ENCODE measurements at regions not wholly inside any gene's neighbourhood (a gene's known extent, or its start where the extent isn't known, plus 50 kb on each side); places are given as distances from the start of the nearest gene placed in this dataset.

DNA sequence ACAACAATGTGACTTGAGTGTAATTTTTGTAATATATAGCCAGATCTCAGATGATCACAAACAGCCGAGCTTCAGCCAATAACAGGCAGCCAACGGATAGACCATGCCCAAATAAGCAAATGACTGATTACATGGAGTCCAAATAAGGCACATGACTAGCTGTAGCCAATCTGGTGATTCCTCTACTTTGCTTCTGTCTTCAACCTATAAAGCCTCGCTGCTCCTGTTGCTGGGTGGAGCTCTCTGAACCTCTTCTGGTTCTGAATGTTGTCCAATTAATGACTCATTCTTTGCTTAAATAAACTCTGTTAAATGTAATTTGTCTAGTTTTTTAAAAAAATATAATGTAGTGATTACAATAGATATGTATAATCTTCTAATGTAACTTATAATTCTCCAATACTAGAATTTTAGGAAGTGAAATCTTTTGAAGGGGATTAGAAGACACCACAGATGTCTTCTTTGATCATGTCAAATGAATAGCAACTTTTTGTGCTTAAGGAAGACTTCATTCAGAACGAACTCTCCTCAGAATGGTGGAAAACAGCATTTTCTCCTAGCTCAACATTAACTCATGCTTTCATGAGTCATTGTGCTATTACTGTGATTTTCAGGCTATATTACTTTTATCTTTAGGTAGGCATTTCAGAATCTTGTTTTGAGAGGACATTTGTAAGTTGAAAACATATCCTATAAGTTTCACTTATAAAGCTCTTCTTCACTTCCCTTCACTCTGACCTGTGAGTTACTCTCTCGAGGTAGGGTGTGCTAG lies 857.8 kb upstream of the B3GALT2 start:
- H3K27ac ChIP-seq, result no peak overlapping the region
- 71 to 86% methylated on average over 5 of the region's 5 CpGs for WGBS, 2 donors
- H3K4me1 ChIP-seq, result no peaks in the 10 kb centered on the region
- H3K9me3 ChIP-seq, result no peaks in the 10 kb centered on the region
- intact Hi-C loops (cut with DNase I), result no loop called here
- no peak for DNase-seq
- no peaks in the 10 kb centered on the region for H3K36me3 ChIP-seq
- TF ChIP-seq POLR2A (IDR thresholded peaks at IDR 0.05), result no peak
- TF ChIP-seq, protein P1, sequence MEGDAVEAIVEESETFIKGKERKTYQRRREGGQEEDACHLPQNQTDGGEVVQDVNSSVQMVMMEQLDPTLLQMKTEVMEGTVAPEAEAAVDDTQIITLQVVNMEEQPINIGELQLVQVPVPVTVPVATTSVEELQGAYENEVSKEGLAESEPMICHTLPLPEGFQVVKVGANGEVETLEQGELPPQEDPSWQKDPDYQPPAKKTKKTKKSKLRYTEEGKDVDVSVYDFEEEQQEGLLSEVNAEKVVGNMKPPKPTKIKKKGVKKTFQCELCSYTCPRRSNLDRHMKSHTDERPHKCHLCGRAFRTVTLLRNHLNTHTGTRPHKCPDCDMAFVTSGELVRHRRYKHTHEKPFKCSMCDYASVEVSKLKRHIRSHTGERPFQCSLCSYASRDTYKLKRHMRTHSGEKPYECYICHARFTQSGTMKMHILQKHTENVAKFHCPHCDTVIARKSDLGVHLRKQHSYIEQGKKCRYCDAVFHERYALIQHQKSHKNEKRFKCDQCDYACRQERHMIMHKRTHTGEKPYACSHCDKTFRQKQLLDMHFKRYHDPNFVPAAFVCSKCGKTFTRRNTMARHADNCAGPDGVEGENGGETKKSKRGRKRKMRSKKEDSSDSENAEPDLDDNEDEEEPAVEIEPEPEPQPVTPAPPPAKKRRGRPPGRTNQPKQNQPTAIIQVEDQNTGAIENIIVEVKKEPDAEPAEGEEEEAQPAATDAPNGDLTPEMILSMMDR (IDR thresholded peaks at IDR 0.05), result no peak
- no peaks in the 10 kb centered on the region for H3K27me3 ChIP-seq
- no peak overlapping the region for H3K4me3 ChIP-seq (replicated peaks in 1 of 3)

DNA sequence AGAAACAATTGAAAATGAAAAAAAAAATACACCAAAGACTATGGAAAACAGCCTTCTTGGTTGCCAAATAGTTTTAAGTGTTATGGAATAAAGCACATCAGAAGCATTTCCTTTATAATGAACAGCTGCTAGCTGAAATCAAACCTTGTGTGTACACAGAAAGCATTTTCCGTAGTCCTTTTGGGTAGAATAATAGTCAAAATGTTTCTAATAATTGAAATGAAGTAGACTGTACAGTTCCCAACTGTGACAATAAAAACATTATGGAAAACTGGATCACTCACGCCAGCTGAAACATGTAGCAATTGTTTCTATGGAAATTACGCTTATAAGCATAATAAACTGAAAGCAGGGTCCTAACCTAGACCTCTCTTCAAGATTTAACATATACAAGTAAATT lies 856.3 kb upstream of the B3GALT2 start:
- Histone ChIP-seq H3K27me3 (no peaks in the 10 kb centered on the region), H3K27ac (no peak overlapping the region), H3K36me3 (no peaks in the 10 kb centered on the region), H3K9me3 (no peaks in the 10 kb centered on the region), H3K4me3 (replicated peaks in 1 of 3) (no peak overlapping the region), H3K4me1 (no peaks in the 10 kb centered on the region)
- TF ChIP-seq, protein P1 (IDR thresholded peaks at IDR 0.05), result no peak
- TF ChIP-seq POLR2A (IDR thresholded peaks at IDR 0.05), result no peak
- DNase-seq, result no peak
- WGBS, 2 donors, result 85 to 86% methylated on average over 3 of the region's 3 CpGs
- intact Hi-C loops (cut with DNase I), result no loop called here

DNA sequence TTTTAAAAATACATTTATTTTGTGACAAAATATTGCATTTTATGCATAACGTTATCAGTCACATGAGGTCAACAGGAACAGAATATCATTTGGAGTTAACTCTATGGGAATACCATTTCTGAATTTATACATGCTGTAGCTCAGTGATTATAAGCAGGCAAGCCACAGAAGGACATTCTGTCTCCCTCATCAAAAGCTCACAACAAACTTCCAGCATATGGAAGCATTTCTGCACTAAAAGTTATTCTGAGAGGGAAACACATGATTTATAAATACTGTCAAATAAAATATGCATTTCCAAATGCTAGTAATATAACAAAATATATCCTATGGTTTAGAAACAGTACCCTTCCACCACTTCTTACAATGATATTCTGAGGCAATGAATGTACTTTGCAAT lies 854.1 kb upstream of the B3GALT2 start:
- no peaks in the 10 kb centered on the region for H3K9me3 ChIP-seq

DNA sequence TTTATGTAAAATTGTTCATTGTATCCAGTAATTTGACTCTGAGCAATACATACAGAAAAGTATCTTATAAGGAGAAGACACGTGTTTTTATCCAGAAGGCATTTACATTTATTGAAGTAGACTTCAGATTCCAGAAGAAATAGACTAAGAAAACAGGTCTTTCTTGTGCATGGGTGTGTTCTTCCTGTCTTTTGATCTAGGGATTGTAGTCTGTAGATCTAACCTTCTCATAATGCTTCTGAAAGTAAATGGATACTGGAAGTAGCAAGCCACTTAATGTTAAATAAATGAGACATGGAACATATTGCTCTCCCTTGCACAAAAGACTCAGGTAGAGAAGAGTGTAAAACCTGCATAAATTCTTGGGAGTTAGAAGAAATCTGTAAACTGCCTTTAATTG lies 853.2 kb upstream of the B3GALT2 start:
- Histone ChIP-seq H3K4me3 (replicated peaks in 1 of 3) (no peak overlapping the region), H3K4me1 (no peaks in the 10 kb centered on the region), H3K36me3 (no peaks in the 10 kb centered on the region), H3K27ac (no peak overlapping the region), H3K9me3 (no peaks in the 10 kb centered on the region), H3K27me3 (no peaks in the 10 kb centered on the region)
- no peak for DNase-seq
- WGBS, 2 donors, result 31 to 66% methylated on average over 1 of the region's 1 CpG
- intact Hi-C loops (cut with DNase I), result no loop called here
- no peak for TF ChIP-seq POLR2A (IDR thresholded peaks at IDR 0.05)
- TF ChIP-seq, protein P1 (IDR thresholded peaks at IDR 0.05), result no peak

More for the DNA sequence above, 854.1 kb upstream of the B3GALT2 start:
- intact Hi-C loops (cut with DNase I), result no loop called here
- 79 to 83% methylated on average over 1 of the region's 1 CpG for WGBS, 2 donors
- Histone ChIP-seq H3K36me3 (no peaks in the 10 kb centered on the region), H3K4me3 (replicated peaks in 1 of 3) (no peak overlapping the region), H3K27me3 (no peaks in the 10 kb centered on the region), H3K27ac (no peak overlapping the region), H3K4me1 (no peaks in the 10 kb centered on the region)
- no peak for DNase-seq
- TF ChIP-seq, protein P1 (IDR thresholded peaks at IDR 0.05), result no peak
- no peak for TF ChIP-seq POLR2A (IDR thresholded peaks at IDR 0.05)

DNA sequence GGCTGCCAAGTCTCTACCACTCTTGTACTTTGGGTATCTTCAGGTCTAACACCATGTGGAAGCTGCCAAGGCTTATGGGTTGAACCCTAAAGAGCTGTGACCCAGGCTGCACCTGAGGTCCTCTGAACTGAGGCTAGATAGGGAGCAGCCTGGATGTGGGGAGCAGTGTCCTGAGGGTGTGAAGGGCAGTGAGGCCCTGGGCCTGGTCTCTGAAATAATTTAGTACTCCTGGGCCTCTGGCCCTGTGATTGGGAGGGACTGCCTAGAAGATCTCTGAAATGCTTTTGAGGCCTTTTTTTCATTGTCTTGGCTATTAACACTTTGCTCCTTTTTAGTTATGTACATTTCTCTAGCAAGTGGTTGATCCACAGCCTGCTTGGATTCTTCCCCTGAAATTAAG lies 847.2 kb upstream of the B3GALT2 start:
- no peak overlapping the region for H3K4me3 ChIP-seq (replicated peaks in 1 of 3)
- H3K4me1 ChIP-seq, result no peaks in the 10 kb centered on the region
- TF ChIP-seq POLR2A (IDR thresholded peaks at IDR 0.05), result no peak
- TF ChIP-seq, protein P1 (IDR thresholded peaks at IDR 0.05), result no peak
- DNase-seq, result no peak
- intact Hi-C loops (cut with DNase I), result no loop called here
- no peak overlapping the region for H3K27ac ChIP-seq
- no peaks in the 10 kb centered on the region for H3K27me3 ChIP-seq
- H3K9me3 ChIP-seq, result no peaks in the 10 kb centered on the region
- no peaks in the 10 kb centered on the region for H3K36me3 ChIP-seq

Data from thyroid gland (tissue), 4 donors.